DND-41 (cell line): ENCODE measurements at regions not wholly inside any gene's neighbourhood (a gene's known extent, or its start where the extent isn't known, plus 50 kb on each side); places are given as distances from the start of the nearest gene placed in this dataset.

Experiments
- ATAC-seq: fragments of 200-7000 bp; cut with Tn5 transposase; 3 replicates; pipeline ENCODE4 v1.9.1; 2021; ENCODE audit warnings: low read depth; ENCODE audit not compliant: insufficient read depth
- DNase-seq: peaks from one replicate; pipeline ENCODE4 v3.0.0-alpha.2; 2020
- H2AFZ ChIP-seq: 2 replicates; pipeline ENCODE4 v1.6.0; 2012; ENCODE audit warnings: low read depth, low read length
- H3K27ac ChIP-seq: 2 replicates; pipeline ENCODE4 v1.5.1; 2012; ENCODE audit warnings: low read length, inconsistent platforms
- H3K27me3 ChIP-seq: fragments of 200-600 bp; sonication (generic); 2 replicates; pipeline ENCODE4 v1.6.0; 2012; ENCODE audit warnings: low read length, mild to moderate bottlenecking, inconsistent platforms; ENCODE audit not compliant: insufficient read depth, poor library complexity
- H3K36me3 ChIP-seq: 2 replicates; pipeline ENCODE4 v1.5.1; 2012; ENCODE audit warnings: low read length, inconsistent platforms; ENCODE audit not compliant: insufficient read depth
- H3K4me1 ChIP-seq: 2 replicates; pipeline ENCODE4 v1.5.1; 2012; ENCODE audit warnings: mild to moderate bottlenecking, low read length; ENCODE audit not compliant: insufficient read depth
- H3K4me2 ChIP-seq: 2 replicates; pipeline ENCODE4 v1.6.0; 2012; ENCODE audit warnings: mild to moderate bottlenecking, moderate library complexity, low read length, inconsistent platforms; ENCODE audit not compliant: insufficient read depth
- H3K4me3 ChIP-seq, 2 experiments: fragments of 200-600 bp in 1 of 2; shearing (Covaris generic) in 1 of 2; 2 replicates each; pipeline ENCODE4 v1.5.1; 2012 to 2016; ENCODE audit warnings: inconsistent platforms in 2 of 2, low read length in 2 of 2, mild to moderate bottlenecking in 2 of 2, low read depth in 1 of 2, moderate library complexity in 1 of 2
- H3K79me2 ChIP-seq: 2 replicates; pipeline ENCODE4 v1.6.0; 2012; ENCODE audit warnings: low read length, inconsistent platforms; ENCODE audit not compliant: insufficient read depth
- H3K9ac ChIP-seq: 2 replicates; pipeline ENCODE4 v1.6.0; 2012; ENCODE audit warnings: low read depth, mild to moderate bottlenecking, inconsistent platforms, low read length, moderate library complexity
- H3K9me3 ChIP-seq: 2 replicates; pipeline ENCODE4 v1.5.1; 2012; ENCODE audit warnings: low read length, moderate library complexity, mild to moderate bottlenecking, inconsistent platforms; ENCODE audit not compliant: insufficient read depth, severe bottlenecking
- H4K20me1 ChIP-seq: 2 replicates; pipeline ENCODE4 v1.6.0; 2012; ENCODE audit warnings: low read length; ENCODE audit not compliant: insufficient read depth
- CTCF ChIP-seq: IDR thresholded peaks from 2 replicates; pipeline ENCODE4 v1.5.1; 2012; ENCODE audit warnings: borderline replicate concordance, low read length, moderate library complexity, mild to moderate bottlenecking; ENCODE audit not compliant: poor library complexity, severe bottlenecking; ENCODE audit errors: extremely low read depth
- EZH2 ChIP-seq: IDR thresholded peaks from 3 replicates; pipeline ENCODE4 v1.6.1; 2012; ENCODE audit warnings: borderline replicate concordance, low read depth, mild to moderate bottlenecking, moderate library complexity, low read length, inconsistent platforms; ENCODE audit not compliant: severe bottlenecking

GRCh38 chr2:114160263-114160981, 270.5 kb downstream of the ACTR3 start:
- Histone ChIP-seq H3K27ac (no peak overlapping the region), H4K20me1 (no peaks in the 10 kb centered on the region), H3K27me3 (no peaks in the 10 kb centered on the region), H3K36me3 (no peaks in the 10 kb centered on the region), H3K4me1 (no peaks in the 10 kb centered on the region), H3K79me2 (no peaks in the 10 kb centered on the region), H3K9ac (no peak overlapping the region), H2AFZ (no peak overlapping the region), H3K4me2 (no peak overlapping the region), H3K4me3 (no peak overlapping the region), H3K9me3 (no peaks in the 10 kb centered on the region)
- ATAC-seq (no peak), DNase-seq (no peak)
- TF ChIP-seq EZH2 (no peak), CTCF (no peak)

GRCh38 chr2:114161371-114161770, 271.5 kb downstream of the ACTR3 start:
- DNase-seq (no peak), ATAC-seq (no peak)
- no peaks in the 10 kb centered on the region for H3K9me3 ChIP-seq
- no peak overlapping the region for H3K4me3 ChIP-seq
- TF ChIP-seq CTCF = no peak
- no peak overlapping the region for H2AFZ ChIP-seq
- H3K27me3 ChIP-seq = no peaks in the 10 kb centered on the region
- H3K27ac ChIP-seq = no peak overlapping the region
- no peak overlapping the region for H3K9ac ChIP-seq
- no peaks in the 10 kb centered on the region for H4K20me1 ChIP-seq
- no peak overlapping the region for H3K4me2 ChIP-seq
- H3K4me1 ChIP-seq = no peaks in the 10 kb centered on the region
- H3K36me3 ChIP-seq = no peaks in the 10 kb centered on the region
- H3K79me2 ChIP-seq = no peaks in the 10 kb centered on the region

GRCh38 chr2:114167799-114168198, 274.6 kb upstream of the DPP10 start:
- H3K4me3 ChIP-seq = no peak overlapping the region
- no peaks in the 10 kb centered on the region for H3K27me3 ChIP-seq
- ATAC-seq = no peak
- H4K20me1 ChIP-seq = no peaks in the 10 kb centered on the region
- no peak for DNase-seq
- H3K9me3 ChIP-seq = no peaks in the 10 kb centered on the region
- H3K9ac ChIP-seq = no peak overlapping the region
- no peaks in the 10 kb centered on the region for H3K4me1 ChIP-seq
- no peaks in the 10 kb centered on the region for H3K79me2 ChIP-seq
- no peak overlapping the region for H3K4me2 ChIP-seq
- H2AFZ ChIP-seq = no peak overlapping the region
- TF ChIP-seq EZH2 = no peak
- TF ChIP-seq CTCF = no peak
- no peaks in the 10 kb centered on the region for H3K36me3 ChIP-seq
- no peak overlapping the region for H3K27ac ChIP-seq

- Histone ChIP-seq H2AFZ (no peak overlapping the region), H3K9ac (no peak overlapping the region), H3K4me3 (no peak overlapping the region), H4K20me1 (no peaks in the 10 kb centered on the region), H3K36me3 (no peaks in the 10 kb centered on the region), H3K9me3 (no peaks in the 10 kb centered on the region), H3K79me2 (no peaks in the 10 kb centered on the region), H3K4me2 (no peak overlapping the region), H3K27me3 (no peaks in the 10 kb centered on the region), H3K4me1 (no peaks in the 10 kb centered on the region), H3K27ac (no peak overlapping the region)
- no peak for DNase-seq
- no peak for TF ChIP-seq EZH2
- no peak for TF ChIP-seq CTCF
- ATAC-seq = no peak
These were observed 272.4 kb upstream of the DPP10 start for GRCh38 chr2:114170070-114170469.
